Activated CD4-positive, CD25-positive, alpha-beta regulatory T cell treated with anti-CD3 and anti-CD28 coated beads, Interleukin-2, amount 50 U/mL, for 24 hours (primary cell): ENCODE measurements at regions not wholly inside any gene's neighbourhood (a gene's known extent, or its start where the extent isn't known, plus 50 kb on each side); places are given as distances from the start of the nearest gene placed in this dataset.

Experiments
- ATAC-seq, 2 donors: fragments of 150-1000 bp; cut with Tn5 transposase; one replicate each; pipeline ENCODE4 v1.10.0; 2021; ENCODE audit warnings: mild to moderate bottlenecking in 1 of 2, moderate library complexity in 1 of 2

DNA sequence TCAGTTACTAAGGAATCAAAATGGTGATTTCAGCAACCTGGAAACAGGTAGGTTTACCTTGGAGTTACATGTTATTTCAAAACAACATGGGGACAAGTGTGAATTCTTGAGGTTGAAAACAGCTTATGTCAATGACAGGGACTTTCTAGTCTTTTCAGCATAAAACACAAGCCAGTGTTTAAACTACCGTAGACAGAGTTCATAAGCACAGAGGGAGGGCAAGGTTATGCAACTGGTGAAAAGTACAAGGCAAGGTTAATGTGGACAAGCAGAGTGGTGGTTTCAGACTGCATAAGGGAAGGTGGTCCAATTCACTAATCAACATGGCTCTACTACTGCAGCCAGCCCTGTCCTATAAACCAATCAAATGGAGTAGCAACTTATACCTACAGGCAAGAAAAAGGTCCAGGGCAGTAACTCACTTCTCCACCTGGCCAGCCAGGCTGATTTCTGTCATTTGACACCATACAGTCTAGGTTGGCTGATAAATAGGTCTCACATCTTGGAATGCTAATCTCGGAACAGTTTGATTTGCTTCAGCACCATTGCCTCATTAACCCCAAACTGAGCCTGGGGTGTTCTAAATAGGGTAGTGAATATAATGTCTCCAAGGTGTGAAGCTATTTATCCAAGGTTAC lies 250.3 kb upstream of the PROX1 start:
- ATAC-seq: no peak

DNA sequence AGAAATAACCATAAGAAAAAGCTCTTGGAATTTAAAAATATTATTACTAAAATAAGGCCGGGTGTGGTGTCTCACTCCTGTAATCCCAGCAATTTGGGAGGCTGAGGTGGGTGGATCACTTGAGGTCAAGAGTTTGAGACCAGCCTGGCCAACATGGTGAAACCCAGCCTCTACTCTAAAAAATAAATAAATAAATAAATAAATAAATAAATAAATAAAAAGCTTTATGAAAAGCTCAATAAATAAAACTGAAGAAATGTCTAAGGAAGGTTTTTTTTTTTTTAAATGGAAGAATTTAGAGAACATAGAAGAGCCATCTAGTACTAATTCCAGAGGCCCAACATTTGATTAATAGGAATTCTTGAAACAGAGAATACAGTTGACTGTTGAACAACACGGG lies 249.1 kb upstream of the PROX1 start:
- no peak for ATAC-seq

DNA sequence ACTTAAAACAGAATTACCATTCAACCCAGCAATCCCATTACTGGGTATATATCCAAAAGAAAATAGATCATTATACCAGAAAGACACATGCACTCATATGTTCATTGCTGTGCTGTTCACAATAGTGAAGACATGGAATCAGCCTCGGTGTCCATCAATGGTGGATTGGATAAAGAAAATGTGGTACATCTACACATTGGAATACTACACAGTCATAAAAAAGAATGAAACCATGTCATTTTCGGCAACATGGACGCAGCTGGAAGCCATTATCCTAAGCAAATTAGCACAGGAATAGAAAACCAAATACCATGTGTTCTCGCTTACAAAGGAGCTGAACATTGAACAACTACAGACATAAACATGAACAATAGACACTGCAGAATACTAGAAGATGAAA lies 244.8 kb upstream of the PROX1 start:
- no peak for ATAC-seq

DNA sequence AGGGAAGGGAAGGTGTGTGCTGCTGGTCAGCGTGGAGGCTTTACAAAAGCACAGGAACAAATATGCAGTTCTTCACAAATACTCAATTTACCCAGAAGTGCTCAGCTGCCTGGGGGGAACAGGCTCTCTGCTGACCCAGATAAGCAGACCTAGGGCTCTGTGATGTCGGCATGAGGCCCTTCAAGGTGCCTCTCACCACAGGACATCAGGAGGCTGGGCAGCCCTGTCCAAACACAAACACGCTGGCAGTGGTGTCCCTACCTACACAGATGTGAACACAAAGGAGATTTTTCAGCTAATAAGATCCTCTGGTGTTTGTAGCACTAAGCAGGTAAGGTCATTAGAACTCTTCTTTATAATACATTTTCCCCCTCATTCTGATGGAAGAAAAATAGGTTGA lies 243.0 kb upstream of the PROX1 start:
- no peak for ATAC-seq

DNA sequence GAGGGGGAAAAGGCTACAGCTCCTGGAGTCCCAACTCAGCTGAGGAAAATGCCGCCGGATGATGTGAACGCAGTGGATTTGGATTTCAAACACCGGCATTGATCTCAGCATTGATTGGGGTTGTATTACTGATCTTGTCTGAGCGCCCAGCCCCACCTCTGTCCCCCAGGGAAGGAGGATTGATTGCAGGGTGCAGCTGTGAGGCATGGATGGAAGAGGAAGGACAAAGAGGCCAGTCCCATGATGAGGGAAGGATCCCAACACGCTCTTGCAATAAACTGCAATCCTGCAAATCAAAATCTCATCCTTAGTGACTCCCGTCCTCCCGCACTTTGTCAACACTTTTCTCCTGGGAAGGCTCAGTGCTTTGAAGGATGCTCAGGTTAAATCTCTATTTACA lies 242.3 kb upstream of the PROX1 start:
- ATAC-seq: no peak

DNA sequence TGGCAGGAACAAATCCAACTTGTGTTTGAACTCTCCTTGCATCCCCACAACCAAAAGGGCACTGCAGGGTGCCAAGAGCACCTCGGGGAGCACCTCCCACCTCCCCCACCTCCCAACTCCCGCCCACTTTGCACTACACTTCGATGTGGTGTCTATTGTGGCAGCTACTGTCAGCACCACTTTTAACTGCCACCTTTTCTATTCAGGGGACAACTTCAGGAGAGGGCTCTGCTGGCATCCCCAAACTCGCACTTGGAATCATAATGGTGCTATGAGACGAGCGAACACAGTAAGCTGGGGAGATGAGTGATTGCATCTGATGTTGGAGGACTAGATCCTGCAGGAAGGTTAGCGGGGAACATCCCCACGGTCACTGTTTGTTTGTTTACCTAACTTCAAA lies 238.2 kb upstream of the PROX1 start:
- ATAC-seq: no peak

DNA sequence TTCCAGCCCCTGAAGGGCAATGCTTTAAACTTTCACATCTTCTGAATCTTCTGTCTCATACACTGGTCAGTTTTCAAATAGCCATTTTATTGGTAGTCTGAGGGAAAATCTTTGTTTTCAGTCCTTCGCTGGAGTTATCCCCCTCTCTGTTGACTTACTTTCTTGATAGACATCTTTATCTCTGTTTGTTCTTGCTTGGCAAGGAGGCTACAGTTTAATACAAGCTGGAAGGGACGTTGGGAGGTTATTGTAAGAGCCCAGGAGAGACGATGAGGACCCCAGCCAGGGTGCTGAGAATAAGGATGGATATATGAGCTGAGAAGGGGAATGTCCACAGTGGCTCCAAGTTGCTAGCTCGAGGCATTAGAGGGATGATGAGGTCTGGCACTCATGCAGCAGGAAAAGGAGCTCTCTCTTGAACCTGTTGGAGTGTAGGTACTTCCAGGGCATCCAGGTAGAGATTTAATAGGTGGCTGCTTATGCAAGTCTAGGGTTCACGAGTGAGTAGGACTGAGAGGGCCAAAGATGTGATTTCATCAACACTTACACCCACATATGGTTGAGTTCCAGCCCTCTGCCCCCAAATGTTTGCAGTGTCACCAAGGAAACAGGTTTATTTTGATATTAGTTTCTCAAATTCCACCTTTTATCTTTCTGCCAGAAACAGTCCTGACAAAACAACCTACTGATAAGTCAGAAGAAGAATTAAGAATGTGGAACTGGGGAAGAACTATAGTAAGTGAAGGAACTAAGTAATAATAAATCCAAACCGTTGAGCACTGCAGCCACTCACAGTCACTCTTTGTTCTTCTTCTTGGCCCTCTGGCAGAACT lies 237.3 kb upstream of the PROX1 start:
- no peak for ATAC-seq

DNA sequence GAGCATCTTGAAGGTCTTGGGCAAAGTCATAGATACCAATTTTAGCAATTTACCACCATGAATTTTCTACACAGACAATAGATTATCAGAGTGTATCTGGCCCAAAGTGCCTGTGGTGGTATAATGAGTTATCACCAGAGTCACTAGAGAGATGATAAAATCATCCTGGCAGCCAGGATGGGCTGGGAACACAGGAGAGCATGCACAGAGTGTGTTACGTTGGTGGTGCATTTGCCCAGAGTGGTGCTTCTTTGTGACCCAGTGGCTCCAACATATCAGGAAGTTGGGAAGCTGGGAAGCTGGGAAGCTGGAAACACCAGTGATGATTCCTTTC lies 236.7 kb upstream of the PROX1 start:
- no peak for ATAC-seq

DNA sequence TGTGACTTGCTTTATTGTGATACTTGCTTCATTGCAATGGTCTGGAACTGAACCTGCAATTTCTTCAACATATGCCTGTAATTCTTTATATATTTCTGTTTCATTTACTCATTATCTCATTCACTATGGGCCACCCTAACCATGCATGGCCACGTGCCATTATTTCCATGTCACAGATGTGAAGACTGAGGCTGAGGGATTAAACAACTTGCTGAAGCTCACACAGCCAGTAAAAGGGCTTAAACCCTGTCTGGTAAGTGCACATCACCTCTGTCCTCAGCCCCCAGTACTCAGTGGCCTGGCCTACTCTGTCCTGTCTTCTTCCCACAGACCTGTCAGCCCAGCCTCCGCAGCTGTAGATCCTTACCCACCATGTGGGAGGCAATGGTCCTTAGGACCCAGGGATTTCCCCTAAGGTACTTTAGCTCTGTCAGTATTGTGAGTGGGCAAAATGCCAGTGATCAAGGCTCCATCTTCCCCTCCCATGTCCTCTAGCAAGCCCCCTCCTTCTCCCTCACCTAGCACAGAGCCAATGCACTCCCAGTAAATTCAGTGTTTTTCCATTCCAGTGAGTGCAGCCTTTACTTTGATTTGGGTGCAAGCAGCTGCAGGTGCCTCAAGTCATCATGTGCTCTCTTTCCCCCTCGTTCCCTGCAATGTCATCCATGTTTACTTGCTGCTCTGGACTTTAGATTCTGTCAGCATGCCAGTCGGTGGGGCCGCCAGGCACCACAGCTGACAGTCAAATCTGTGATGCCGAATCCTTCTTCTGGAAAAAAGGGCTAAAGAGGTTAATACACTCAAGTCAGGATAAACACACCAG lies 228.2 kb upstream of the PROX1 start:
- ATAC-seq: no peak

DNA sequence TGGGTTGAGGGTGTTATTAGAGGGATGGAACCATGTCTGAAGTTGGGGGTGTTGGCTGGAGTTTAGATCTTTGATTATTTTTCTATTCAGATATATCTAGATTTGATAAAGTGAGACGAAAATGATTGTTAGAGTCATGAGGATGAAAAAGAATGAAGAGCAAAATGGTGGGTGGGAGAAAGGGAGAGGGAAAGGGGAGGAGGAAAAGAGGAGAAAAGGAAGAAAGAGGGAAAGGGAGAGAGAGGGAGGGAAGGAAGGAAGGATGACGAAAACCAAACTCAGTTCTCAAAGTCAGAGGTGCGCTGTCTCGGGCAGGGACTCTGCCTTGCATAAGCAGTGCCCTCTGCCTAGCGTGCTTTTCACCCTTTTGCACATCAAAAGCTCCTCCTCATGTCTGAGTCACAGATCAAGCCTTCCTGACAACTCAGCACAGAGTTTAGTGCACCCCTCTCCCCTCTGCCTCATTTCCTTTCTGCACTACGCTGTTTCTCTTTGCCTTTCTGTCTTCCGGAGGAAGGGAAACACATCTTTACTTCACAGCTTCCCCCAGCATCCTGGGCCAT lies 225.8 kb upstream of the PROX1 start:
- peak; percentile 56 to 90 for ATAC-seq

DNA sequence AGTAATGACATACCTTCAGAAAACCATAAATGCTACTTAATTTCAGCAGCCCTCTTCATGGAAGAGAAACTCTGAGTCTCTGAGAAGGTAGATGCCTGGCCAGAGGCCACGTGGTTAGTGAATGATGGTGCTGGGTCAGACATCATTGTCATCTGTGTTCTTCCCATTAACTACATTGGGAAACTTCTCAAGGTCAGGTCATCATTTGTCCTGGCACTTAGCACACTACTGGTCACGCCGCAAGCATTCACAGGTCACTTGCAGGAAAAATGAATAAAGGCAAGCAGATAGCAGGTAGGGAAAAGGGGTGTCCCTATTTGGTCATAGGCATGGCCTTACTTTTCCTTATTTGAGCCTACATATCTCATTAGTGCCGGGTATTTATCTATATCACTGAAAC lies 220.1 kb upstream of the PROX1 start:
- no peak for ATAC-seq

DNA sequence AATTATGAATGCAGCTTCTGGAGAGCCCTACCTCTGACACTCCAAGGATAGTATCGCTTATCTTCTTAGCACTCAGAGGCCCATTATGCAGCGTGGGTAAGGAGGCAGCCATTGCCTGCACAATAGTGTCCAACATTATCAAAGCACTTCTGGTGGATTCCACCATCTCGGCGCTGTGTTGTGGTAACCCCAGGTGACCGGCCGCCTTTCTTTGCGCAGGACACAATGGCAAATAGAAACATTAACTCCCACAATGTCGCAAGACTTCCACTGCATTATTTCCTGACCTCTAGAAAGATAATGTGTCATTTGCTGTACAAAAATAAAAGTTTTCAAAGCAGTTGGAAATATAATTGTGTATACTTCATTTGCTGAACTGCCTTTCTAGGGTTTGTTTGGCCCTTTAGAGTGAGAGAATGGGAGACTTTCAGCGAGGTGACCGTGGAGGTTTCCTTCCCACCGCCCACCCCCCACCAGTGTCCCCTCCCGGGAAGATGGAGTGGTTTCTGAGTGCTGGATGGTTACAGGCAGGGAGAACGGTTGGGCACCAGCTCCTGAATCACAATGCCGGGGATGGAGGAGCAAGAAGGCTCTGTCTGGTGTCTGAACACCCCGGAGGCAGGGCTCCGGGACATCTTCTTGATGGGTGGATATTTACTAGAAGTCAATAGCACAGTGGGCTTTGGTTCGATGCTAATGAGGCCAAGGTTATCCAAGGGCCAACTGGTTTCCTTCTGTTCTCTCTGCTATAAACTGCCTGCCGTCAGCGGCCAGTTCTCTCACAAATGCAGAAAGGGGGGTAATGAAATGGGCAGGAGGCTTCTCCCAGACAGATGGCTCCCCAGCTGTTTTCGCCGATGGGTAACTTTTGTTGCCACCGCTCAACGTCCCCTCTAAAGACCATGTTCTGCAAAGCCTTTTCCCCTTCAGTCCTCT lies 215.4 kb upstream of the PROX1 start:
- no peak for ATAC-seq

DNA sequence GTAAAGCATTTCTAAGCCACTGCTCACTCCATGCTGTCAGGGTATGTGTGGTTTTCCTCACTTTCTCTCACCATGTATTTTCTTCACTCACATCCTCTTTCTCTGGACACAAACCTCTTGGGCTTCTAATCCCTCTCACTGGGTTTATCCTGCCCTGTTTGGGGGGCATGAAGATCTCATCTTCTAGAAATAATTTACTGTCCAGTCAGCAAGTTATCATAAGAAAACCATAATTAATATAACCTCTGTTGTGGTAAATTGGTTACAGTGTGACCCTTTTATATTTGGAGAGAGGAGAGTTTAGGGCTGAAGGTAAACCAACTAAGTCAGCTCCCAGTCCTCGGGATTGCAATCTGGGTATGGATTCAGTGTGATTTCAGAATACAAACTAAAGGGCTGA lies 213.8 kb upstream of the PROX1 start:
- ATAC-seq: no peak

DNA sequence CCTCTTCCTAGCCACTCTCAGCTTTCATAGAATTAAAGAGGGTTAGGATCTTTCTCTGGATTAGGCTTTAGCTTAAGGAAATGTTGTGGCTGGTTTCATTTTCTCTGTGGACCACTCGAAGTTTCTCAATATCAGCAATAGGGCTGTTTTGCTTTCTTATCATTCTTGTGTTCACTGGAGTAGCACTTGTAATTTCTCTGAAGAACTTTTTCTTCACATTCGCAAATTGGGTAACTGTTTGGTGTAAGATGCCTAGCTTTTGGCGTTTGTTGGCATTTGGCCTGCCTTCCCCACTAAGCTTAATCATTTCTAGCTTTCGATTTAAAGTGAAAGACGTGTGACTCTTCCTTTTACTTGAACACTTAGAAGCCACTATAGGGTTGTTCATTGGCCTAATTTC lies 210.8 kb upstream of the PROX1 start:
- ATAC-seq: no peak

DNA sequence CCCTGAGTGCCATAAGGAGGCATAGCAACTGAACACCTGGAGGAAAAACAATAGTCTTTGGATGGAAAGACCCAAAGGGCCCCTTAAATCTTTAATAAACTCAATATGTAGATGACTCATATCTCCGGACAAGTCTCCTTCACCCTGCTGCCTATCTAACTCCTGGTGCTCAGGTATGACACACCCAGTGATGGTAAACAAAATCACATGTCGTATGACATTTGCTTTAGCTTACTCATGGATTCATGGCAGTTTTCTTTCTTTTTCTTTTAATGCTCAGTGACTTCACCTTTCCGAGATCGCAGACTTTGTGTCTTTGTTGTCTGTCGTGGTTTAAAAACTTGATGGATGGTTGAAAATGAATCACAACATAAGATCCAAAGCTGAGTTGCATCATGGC lies 208.5 kb upstream of the PROX1 start:
- ATAC-seq: no peak

DNA sequence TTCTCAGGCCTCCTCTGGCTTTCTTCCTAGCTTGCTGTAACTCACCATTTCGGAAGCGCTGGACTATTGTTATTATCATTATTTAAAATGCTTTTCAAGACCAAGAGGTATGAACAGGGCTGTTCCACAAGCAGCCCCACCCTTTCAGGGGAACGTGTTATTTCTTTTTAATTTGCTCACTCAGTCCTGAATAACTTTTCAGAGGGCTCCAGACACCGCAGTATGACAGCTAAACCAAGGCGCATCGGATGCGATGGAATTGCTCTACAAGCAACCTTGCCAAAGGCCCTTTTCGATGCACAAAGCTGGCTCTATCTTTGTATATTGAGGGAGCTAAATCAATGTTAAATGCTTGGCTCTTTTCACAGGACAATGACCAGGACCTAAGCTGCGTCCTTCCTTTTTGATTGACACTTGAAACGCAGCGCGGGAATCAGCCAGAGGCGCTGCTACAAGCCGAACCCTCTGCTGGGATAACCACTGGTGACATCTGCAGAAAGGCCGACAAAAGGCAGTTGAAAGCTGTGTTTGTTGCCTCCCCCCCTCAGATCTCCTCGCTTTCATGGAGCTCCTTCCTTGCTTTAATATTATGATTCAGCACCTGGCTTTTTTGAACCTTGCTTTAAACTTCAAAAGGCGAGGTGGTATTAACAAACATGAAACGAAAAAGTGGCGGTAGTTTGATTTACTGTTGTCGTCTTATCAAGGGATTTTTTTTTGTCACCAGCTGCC lies 204.7 kb upstream of the PROX1 start:
- ATAC-seq: no peak

DNA sequence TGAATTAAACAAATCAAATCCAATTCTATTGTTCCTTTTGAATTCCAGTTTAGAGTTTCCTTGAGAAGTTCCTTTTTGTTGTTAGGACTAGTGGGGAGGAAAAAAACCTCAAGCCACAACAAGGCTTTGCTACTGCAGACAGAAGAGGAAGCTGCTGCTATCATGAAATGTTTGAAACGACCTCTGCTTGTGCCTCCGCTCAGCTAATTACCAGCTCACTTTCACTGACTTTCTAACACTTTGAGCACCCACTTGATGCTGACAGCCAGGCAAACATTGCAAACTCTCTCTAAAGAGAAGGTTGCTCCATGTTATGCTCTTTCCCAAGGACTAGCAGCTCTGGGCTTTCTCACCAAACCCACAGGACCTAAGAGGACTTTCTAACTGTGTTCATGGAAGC lies 203.9 kb upstream of the PROX1 start:
- ATAC-seq: no peak

DNA sequence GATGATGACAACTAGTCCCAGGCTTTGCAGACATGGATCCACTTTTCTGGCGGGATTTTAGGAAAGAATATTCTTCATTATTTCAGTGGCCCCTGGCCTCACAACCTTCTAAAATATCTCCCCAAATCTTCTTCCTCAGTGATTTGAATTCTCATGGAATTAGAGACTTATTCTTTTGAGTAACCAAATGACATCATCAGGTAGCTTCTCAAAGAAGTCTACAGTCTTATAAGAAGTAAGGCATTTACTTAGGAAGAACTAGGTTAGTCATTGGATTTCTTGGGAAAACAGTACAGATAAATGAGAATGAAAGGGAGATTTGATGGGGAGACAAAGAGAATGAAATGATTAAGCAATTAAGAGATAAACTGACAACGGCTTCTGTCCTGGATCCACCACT lies 201.1 kb upstream of the PROX1 start:
- no peak for ATAC-seq

DNA sequence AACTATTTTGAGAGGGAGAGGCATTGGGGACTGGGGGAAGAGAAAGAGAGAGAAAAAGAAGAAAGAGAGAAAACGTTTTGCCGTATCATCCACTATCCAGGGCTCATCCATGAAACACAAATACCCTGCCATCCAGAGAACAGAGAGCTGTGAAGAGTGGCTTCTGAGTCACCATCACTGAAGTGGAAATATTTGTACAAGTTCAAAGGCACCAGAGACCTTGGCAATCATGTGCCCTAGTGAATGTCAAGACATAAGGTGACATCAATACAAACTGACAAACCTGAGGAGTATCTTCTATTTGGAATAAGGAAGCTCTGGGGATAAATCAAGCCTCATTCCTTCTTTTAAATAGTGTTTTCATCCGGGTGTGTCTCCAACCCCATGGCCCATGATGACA lies 197.2 kb upstream of the PROX1 start:
- ATAC-seq: no peak

DNA sequence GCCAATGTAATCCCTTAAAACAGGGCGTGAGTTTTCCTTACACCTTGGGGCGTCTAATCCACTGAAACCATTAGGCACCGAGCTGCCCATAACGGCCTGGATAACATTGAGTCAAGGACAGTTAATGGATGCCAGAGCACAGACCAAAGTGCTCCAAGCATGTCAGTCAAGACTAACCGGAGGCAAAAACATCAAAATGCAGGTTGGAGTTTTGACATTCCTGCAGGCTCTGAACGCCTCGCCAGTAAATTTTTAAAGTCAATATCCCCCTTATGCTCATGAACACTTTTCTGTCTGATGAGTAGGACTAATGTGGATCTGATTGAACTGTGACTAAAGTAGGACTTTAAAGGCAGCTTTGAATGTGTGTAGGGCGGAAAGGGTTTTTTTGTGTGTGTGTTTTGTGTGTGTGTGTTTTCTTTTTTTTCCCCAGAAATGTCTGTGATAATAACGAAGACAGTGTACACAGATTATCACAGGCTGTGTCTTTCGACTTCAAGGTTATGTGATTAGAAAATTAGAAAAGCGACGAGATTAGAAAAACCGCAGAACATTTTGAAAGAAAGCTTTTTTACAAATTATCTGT lies 194.2 kb upstream of the PROX1 start:
- no peak for ATAC-seq

DNA sequence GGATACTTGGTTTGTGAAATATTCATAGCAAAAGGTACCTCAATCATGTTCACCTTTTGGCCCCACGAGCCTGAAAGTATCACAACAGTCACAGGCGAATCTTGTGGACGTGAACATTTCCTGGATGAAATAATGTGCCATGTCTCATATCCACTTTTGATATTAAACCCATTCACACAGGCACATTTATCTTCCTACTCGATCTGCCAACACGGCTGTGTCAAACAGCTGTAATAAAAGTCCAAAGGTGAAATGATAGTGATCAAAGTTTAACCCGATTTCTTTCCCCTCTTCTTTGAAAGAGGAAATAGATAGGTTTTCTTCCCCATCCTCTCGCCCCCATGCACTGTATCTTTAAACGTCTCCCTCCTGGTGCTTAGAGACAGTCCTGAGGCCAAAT lies 191.2 kb upstream of the PROX1 start:
- ATAC-seq: no peak
